HG03060 (cell line): ENCODE measurements at regions not wholly inside any gene's neighbourhood (a gene's known extent, or its start where the extent isn't known, plus 50 kb on each side); places are given as distances from the start of the nearest gene placed in this dataset.
"Not testable (repeated sequence)": the region's sequence is repeated elsewhere in the genome, so short reads cannot be mapped to it uniquely, and the experiment has no call there.

Source experiments
- ATAC-seq: cut with Tn5 transposase; IDR thresholded peaks from one replicate; pipeline ENCODE4 v1.9.1; 2021; ENCODE audit warnings: low read depth, moderate number of reproducible peaks; ENCODE audit not compliant: unreplicated experiment

DNA sequence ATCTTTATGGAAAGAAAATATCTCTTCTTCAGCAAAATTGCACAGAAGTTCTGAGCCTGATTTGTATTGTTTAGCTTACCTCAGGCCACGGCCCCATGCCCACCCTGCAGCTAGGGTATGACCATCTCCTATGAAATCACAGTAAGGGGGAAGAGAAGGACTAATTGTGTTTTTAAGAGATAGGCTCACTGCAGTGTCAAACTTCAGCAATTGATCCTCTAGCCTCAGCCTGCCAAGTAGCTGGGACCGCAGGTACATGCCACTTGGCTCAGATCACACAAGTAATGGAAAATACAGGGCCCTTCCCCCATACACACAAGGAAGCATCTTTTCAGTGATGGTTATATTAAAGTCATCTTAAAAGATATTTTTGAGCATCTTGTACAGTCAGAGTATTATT, 60.0 kb downstream of the DMAC1 start:
- ATAC-seq = no peak

DNA sequence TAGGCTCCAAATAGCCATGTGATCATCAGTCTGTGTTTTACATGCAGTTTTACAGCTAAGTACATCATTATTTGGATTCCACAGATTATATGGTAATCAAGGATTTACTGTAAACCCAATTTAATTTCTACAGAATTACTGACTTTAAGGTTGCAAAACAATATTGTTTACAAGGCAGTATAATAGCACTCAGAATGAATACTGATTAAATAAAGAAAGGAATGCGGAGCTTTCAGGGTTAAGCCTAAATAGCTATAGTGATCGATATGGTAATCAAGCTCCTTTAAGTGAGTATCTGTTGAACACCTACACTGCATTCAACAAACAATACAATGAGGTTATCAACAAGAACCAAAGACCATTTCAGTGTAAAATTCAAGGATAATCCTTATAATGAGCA, 64.3 kb downstream of the DMAC1 start:
- no peak for ATAC-seq

DNA sequence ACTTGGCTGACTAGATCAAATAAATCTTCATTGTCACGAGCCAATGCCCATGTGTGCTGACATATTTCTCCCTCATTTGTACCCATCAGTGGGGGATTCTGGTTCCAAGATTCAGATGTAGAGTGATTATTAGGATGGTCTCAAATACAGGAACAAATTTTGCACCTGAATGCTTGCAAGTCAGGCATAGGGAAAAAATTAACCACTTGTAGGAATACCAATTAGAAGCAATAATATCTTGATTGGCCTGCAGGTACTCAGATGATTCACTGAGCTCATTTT, 69.5 kb downstream of the DMAC1 start:
- no peak for ATAC-seq

DNA sequence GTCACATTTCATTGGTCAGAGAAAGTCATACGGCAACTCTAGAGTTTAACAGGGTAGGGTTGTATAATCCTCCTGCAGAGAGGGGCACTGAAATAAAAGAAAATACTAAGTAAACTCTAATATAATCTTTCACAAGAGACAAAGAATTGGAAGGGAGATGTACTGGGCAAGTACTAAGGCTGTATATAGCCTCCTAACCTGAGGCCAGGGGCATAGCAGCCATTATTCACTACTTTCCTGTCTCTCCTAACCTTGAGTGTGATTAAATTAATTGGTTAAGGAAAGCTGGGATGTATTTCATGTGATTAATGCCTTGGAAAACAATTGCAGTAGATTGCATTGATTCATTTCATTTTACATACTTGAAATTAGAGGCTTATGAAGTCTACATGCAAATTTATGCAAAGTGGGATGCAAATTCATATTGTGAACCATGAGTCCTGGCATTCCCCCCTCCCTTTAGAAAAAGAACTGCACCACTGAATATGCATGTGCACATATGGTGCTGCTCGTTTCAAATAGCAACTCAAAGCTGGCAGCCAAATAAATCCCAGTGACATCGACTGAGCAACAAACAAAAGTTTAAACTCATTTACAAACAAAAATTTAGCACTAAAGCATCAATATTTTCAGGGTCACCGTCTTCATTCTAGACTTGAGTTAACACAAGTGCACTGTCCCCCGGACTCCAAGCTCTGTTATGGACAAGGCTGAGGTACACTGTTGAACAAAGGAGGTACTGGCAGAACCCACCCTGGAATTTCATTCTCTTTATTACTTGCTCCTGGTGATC, 70.0 kb downstream of the DMAC1 start:
- ATAC-seq = no peak

DNA sequence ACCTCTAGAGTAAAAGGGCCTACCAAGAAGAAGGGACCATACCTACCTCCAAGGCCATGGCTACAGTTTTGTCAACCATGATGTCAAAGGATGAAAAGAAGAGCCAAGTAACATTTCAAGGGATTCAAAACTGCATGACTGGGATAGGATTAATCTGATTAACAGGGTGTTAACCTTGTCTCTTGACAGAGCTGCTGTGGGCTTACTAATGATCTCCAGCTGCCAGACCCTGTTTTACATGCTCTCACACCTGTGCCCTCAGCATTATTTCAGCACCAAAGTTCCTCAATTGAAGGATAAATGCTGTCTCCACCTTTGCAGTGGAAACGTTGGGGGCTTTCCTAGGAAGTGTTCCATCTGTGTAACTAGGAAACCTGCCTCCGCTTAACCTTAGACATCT, 78.3 kb downstream of the DMAC1 start:
- ATAC-seq = no peak

DNA sequence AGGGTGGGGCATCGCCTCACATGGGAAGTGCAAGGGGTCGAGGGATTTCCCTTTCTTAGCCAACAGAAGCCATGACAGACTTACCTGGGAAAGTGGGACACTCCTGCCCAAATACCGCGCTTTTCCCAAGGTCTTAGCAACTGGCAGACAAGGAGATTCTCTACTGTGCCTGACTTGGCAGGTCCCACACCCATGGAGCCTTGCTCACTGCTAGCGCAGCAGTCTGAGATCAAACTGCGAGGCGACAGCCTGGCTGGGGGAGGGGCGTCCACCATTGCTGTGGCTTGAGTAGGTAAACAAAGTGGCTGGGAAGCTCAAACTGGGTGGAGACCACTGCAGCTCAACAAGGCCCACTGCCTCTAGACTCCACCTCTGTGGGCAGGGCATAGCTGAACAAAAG, 86.5 kb downstream of the DMAC1 start:
- not testable (repeated sequence) for ATAC-seq

DNA sequence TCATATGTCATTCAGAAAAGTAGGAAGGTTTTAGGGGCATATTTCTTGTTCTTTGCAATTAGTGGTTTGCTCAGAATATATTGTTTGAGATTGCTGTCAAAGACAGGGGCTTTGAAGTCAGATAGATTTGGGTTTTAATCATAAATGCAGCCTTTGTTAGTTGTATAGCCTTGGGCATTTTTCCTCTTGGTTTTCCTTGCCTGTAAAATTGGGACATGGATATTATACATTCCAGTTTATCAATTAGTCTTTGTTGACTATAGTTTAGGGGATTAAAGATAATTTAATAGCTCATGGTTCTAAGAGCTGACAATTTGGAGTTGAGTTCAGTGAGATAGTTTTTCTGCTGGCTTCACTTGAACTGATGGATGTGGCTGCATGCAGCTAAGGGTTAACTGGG, 88.9 kb downstream of the DMAC1 start:
- ATAC-seq = no peak

DNA sequence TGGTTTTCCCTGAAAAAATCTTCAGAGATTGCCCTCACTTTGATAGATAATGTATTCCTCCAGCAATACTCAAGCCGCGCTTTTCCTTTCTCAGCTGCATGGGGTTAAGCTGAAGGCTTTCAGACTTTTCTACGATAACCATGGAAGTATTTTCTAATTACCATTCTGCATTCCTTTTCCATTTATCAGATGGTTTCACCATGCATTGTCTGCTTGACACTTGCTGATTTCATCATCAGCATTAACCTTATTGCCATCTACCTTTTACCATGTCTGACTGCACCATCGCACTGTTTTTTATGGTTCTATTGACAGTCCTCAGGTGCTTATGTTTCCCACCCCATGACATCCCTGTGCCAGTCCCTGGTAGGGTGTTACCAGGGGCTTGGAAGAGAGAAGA, 91.6 kb downstream of the DMAC1 start:
- no peak for ATAC-seq

DNA sequence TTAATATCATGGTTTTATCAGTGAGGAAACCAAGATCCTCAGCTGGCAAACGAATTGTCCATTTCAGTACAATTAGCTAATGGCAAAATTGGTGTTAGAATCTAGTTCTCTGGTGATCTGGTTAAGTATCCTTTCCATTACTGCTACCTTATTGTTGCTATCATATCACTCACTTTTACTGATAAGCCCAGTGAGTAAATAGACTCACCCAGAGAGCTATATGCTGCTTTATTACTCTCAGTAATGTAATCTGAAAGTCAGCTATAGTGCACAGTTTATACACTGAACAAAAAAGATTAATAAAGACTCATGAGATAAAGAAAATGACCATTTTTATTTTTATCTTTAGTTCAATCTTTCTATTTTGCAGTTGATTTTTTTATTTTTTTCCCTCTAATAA, 95.0 kb downstream of the DMAC1 start:
- no peak for ATAC-seq

DNA sequence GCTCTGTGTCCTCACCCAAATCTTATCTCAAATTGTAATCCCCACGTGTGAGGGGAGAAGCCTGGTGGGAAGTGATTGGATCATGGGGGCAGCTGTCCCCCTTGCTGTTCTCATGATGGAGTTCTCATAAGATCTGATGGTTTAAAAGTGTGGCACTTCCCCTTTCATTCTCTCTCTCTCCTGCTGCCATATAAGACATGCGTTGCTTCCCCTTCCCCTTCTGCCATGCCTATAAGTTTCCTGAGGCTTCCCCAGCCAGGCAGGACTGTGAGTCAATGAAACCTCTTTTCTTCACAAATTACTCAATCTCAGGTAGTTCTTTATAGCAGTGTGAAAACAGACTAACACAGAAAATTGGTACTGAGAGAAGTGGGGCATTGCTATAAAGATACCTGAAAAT, 107.7 kb downstream of the DMAC1 start:
- ATAC-seq = no peak

DNA sequence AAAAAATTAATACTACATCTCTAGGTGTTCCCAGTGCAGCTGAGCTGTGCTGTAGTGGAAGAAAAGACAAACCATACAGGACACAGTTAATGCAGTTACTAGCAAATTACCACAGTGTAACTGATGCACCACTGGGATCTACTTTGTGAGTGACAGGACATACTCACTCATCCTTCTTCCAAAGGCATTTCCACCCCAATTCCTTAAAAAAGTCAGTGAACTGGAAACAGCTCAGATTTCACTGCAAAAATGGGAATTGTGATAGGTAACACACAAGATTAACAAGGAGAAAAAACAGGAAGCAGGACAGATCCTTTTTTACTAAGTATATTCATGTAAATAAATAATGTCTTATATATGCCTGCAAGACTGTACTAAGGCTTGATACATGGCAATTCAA, 109.6 kb downstream of the DMAC1 start:
- ATAC-seq = no peak

DNA sequence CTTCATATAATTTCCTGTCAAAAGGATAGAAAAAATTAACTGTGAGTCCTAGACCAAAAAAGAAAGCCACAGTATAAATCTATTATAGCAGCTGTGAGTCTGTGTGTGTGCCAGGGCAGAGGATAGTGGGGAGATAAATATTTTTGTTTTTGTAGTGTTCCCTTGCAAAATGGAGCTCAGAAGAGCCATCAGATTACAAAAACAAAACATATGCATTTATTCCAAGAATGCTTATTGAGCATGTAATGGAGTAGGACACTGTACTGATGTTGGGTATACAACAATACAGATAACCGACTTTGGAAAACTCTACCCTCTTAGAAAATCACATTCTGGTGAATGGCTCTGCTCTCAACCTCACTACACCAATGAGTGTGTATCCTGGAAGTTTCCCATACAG, 111.0 kb downstream of the DMAC1 start:
- no peak for ATAC-seq

DNA sequence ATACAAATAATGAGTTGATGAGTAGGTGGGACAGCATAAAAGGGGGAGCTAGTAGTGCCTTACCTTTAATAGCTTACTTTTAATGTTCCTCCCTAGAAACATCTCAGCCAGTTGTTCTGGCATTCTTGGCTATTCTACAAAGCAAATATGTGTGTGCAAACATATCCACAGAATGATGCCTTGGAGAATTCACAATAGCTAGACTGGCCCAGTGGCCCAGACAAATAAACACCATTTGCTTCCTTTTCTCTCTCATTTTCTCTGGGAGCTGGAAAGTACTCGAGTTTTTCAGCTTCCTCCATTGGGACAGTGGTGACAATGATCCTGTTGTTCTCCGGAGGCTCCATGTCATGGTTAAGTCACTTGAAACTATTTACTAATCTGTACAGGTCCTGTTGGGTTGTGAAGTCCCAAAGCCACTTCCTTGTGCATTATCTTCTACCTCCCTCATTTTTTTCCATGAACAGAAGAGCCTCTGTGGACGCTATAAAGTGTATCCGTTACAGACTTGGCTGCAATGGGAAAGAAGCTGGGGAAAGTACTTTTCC, 122.9 kb downstream of the DMAC1 start:
- no peak for ATAC-seq

DNA sequence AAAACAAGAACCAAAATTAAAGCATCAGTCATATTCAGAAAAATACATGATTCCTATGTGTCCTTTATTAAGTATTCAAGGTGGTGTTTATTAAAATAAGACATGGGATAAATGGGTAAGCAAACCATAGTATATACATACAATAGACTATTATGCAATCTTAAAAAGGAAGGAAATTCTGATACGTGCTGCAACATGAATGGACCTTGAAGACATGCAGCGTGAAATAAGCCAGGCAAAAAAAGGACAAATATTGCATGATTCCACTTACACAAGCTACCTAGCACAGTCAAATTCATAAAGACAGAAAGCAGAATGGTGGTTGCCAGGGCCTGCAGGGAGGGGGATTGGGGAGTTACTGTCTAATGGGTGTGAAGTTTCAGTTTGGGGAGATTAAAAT, 127.7 kb downstream of the DMAC1 start:
- ATAC-seq = no peak

DNA sequence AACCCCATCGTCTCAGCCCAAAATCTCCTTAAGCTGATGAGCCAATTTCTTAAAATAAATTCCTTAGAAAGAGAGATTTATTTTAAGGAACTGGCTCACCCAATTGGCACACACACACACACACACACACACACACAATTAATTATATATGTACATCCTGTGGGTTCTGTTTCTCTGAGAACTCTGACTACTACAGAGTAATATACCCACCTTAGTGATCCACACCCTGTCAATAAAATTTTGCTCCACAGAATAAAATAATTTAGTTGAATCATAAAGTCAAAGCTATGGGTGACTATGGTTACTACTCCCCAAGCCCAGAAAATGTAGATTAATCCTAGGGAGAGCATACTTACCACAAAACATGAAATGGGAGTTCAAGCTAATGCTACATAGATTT, 131.0 kb downstream of the DMAC1 start:
- ATAC-seq = no peak

DNA sequence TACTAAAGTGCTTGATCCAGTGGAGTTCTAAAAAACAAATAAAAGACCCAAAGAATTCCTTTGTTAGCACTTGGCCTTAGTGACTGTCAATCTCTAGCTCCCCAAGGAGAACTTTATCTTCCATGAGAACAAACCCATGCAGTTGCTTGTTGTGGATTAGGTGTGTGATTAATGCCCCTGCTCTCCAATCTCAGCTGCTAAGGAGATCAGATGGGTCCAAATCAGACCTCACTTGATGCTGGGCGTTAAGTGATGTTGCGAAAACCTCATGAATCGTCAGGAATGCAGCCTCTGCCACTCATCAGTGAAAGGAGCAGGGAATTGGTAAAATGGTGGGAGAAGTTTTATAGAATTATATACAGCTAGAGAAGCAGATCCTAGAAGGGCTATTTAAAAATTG, 133.7 kb downstream of the DMAC1 start:
- ATAC-seq = no peak

DNA sequence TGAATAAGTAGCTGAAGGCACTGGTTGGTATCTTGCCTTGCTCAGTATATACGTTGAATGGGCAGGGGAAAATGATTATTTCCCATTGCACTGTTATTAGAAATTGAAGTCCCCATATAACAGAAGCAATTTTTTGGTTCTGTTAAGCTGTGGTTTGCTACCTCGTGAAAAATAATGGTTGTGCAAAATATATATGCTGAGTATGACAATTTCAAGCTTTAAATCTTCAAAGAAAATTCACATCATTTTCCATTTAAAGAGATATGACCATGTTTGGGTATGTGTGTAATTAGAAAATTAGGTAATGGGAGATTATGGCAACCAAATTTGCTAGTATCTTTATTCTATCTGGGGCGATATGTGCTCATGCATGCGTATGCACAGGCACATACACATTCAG, 139.8 kb downstream of the DMAC1 start:
- no peak for ATAC-seq

DNA sequence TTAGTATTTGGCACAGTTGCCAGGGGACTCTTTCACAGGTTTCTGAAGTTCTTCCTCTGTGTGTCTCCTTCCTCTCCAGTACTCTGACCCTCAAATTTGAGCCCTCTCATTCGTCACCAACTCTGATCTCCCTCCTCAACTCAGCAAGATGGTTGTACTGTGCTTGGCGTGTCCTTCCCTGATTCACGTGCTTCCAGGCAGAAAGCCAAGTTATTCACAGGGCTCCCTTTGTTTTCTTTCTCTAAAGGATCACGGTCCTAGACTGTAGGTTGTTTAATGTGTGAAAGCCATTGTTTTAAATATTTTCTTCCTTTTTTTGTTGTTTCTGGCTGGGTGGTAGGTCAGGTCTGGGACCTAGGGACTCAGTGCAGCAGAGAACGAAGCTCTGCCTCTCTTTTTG, 142.9 kb downstream of the DMAC1 start:
- no peak for ATAC-seq

DNA sequence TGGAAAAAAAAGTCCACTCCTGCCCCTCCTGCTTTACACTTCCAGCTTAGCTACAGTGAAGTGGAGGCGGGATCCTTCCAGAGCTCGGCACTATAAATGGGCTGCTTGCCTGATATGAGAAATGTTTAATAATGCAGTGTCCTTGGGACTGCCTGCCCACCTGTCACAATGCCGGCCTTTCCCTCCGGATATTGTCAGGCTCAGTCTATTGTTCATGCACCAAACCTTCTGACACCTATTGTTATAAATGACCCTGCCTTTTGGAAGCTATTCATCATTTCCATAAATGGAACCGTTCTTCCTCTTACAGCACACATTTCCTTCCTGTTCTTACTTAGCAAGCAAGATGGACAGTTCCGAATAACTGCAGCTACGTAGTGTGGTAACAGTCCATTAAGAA, 146.3 kb downstream of the DMAC1 start:
- ATAC-seq = no peak

DNA sequence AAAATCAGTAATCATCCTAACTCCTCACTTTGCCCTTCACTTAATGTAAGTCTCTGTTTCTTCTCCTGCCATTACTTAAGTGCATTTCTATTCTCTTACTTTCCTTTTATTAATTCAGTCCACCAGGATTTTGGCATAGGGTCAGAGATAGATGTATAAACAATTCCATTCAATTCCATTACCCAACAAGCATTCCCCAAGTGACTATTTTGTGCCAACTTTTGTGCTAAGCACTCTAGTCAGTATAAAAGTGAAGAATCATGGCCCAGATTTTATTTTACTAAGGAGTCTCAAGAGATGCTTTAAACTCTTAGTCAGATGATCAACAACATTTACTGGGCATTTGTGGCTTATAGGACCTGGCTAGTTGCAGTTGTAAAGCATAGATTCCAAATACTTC, 159.3 kb downstream of the DMAC1 start:
- ATAC-seq = no peak

DNA sequence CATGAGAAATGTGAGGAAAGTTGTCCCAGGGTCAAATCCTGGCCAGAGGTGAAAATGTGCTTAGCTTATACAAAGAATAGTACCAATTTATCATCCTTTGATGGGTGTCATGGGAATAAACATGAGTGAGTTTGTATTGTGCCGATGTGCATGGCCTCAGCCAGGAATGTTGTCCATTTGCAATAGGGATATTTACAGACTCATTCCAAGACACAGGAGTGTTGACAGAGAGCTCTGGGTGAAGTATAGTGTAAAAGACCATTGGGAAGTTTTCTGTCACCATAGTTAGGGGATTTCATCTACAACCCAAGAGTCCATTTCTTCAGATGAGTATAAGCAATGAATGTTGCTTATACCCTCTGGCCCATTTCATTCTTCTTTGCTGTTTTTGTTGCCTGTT, 160.1 kb downstream of the DMAC1 start:
- ATAC-seq = no peak

DNA sequence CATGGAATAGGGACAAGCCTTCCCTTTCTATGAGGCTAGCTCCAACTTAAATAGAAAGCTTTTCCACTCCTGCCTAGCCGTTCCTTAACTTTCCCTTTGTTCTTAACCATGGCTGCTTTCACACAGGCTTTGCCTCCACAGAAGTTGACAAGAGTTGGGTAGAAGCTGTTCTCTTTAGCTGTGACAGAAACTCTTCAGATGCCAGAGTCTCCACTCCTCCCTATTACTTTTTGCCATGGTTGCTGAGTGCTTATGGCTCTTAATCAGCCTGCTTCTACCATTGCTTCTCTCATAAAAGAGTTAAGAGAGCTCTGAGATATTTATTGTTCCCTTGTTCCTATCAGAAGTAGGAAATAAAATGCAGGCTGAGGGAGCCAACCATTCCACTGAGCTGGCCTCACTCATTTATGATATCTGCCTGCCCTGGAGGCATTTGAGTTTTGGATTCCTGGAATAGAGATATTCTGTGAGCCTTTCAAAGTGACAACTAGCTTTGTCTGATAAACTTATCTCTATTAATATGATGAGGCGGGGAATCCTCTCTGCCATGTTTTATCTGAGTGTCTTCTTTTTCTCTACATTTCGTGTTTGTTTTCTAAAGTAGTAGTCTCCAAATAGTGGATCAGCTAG, 162.6 kb downstream of the DMAC1 start:
- ATAC-seq = no peak
